ENCODE measurements at regions not wholly inside any gene's neighbourhood (a gene's known extent, or its start where the extent isn't known, plus 50 kb on each side); places are given as distances from the start of the nearest gene placed in this dataset.

- TF ChIP-seq, protein P1, sequence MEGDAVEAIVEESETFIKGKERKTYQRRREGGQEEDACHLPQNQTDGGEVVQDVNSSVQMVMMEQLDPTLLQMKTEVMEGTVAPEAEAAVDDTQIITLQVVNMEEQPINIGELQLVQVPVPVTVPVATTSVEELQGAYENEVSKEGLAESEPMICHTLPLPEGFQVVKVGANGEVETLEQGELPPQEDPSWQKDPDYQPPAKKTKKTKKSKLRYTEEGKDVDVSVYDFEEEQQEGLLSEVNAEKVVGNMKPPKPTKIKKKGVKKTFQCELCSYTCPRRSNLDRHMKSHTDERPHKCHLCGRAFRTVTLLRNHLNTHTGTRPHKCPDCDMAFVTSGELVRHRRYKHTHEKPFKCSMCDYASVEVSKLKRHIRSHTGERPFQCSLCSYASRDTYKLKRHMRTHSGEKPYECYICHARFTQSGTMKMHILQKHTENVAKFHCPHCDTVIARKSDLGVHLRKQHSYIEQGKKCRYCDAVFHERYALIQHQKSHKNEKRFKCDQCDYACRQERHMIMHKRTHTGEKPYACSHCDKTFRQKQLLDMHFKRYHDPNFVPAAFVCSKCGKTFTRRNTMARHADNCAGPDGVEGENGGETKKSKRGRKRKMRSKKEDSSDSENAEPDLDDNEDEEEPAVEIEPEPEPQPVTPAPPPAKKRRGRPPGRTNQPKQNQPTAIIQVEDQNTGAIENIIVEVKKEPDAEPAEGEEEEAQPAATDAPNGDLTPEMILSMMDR (IDR thresholded peaks at IDR 0.05) = no peak
Measured at GRCh38 chr7:142513178-142513955, 235.9 kb upstream of the PRSS1 start.

DNA sequence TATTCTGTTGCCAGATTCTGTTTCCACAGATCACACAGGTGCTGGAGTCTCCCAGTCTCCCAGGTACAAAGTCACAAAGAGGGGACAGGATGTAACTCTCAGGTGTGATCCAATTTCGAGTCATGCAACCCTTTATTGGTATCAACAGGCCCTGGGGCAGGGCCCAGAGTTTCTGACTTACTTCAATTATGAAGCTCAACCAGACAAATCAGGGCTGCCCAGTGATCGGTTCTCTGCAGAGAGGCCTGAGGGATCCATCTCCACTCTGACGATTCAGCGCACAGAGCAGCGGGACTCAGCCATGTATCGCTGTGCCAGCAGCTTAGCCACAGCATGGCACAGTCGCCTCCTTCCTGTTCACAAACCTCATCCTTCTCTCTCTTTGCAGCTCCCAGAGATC lies 237.5 kb upstream of the PRSS1 start:
- TF ChIP-seq, protein P1 (IDR thresholded peaks at IDR 0.05) = no peak

DNA sequence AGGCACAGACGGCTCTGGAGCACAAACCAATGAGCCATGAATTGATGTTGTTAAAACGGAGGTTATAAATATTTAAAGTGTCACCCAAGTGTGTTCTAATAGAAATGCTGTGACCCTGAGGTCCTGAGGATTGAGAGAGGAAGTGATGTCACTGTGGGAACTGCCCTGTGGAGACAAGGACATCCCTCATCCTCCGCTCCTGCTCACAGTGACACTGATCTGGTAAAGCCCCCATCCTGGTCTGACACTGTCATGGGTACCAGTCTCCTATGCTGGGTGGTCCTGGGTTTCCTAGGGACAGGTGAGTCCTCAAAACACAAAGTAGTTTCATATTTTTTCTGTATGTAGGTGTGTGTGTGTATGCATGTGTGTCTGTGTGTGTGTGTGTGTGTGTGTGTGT lies 237.9 kb upstream of the PRSS1 start:
- TF ChIP-seq, protein P1 (IDR thresholded peaks at IDR 0.05) = no peak

GRCh38 chr7:142508251-142508650 lies 241.0 kb upstream of the PRSS1 start:
- TF ChIP-seq, protein P1 (IDR thresholded peaks at IDR 0.05) = no peak

- TF ChIP-seq, protein P1 (IDR thresholded peaks at IDR 0.05) = no peak
Measured at GRCh38 chr7:142507799-142508198, 241.5 kb upstream of the PRSS1 start.

DNA sequence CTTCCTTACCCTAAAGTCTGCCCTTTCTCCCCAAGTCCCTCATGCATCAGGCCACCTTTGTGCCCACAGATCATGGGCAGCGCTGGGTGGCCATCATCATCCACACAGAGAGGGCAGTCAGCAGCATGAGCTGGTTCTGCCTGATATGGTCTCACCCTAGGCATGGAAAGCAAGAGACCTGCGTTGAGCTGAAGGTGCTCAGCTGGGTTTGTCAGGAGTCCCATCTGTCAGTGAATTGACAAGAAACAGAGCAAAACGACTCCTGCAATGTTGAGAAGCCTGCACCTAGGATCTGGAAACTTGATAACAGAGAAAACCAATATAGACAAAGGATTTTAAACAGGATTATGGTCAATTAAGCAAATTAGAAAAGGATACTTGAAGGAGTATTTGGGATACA lies 242.7 kb upstream of the PRSS1 start:
- TF ChIP-seq, protein P1 (IDR thresholded peaks at IDR 0.05) = no peak

DNA sequence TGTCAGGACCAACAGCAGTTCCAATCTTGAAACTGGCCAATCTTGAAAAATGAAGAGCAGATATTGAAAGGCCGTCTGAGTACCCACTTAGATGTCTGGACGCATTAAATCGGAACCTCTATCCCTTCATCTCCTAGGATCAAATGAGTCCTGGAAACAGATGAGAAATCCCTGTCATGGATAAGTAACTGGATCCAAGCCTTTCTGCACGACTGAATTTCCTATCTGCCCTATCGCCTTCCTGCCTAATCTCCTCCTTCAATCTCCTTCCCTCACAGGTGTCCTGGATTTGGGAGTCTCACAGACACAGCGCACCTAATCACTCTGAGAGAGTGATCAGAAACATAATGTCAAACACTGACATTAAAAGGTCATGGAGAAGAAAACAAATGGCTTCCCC lies 245.2 kb upstream of the PRSS58 start:
- TF ChIP-seq, protein P1 (IDR thresholded peaks at IDR 0.05) = no peak

GRCh38 chr7:142501434-142501833 lies 243.6 kb upstream of the PRSS58 start:
- TF ChIP-seq, protein P1 (IDR thresholded peaks at IDR 0.05) = no peak

All from LNCAP (cell line).